Mucosa of gallbladder (tissue), 1 donor: ENCODE measurements at regions not wholly inside any gene's neighbourhood (a gene's known extent, or its start where the extent isn't known, plus 50 kb on each side); places are given as distances from the start of the nearest gene placed in this dataset.

Experiments
- DNase-seq: peaks from one replicate; pipeline ENCODE4 v3.0.0-alpha.2; 2020; ENCODE audit warnings: low spot score
- donor health status: DM: no; HTN: no; CAD: no.

GRCh38 chr5:88144219-88145001, 124.2 kb downstream of the TMEM161B start:
- no peak for DNase-seq

DNA sequence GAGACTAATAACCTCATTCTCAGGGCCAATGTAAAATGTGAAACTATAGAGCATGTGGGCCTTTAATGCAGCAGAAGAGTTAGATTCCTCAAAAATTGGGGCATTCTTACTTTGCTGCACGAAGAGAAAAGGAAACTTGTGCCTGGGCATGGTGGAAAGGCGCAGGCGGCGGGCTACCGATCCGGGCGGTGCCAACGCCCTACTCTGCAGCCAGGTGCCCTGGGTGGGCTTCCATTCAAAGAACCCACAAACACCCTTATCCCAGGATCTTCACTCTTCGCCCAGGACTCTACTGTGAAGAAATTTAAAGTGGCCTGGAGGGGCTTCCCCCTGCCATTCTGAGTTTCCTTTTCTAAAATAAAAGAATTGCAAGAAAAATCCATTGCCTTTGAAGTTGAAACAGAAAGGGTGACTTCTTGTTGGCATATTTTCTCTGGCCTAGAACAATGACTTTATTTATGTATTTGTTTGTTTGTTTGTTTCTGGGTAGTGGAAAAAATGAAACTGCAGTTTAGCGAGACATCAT, 124.9 kb downstream of the TMEM161B start:
- DNase-seq: no peak

GRCh38 chr5:88142886-88143692, 125.6 kb downstream of the TMEM161B start:
- DNase-seq: no peak

DNA sequence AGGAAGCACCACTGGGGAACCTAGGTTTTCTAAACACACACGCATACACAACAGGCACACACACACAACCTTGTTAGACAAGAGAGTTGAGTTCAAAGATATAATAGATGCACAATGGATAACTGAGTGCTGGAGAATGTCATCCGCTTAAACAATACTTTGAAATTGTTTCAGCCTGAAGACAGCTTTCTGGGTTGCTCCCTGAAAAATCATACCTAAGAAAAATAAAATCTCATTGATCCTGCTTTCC, 126.1 kb downstream of the TMEM161B start:
- no peak for DNase-seq

DNA sequence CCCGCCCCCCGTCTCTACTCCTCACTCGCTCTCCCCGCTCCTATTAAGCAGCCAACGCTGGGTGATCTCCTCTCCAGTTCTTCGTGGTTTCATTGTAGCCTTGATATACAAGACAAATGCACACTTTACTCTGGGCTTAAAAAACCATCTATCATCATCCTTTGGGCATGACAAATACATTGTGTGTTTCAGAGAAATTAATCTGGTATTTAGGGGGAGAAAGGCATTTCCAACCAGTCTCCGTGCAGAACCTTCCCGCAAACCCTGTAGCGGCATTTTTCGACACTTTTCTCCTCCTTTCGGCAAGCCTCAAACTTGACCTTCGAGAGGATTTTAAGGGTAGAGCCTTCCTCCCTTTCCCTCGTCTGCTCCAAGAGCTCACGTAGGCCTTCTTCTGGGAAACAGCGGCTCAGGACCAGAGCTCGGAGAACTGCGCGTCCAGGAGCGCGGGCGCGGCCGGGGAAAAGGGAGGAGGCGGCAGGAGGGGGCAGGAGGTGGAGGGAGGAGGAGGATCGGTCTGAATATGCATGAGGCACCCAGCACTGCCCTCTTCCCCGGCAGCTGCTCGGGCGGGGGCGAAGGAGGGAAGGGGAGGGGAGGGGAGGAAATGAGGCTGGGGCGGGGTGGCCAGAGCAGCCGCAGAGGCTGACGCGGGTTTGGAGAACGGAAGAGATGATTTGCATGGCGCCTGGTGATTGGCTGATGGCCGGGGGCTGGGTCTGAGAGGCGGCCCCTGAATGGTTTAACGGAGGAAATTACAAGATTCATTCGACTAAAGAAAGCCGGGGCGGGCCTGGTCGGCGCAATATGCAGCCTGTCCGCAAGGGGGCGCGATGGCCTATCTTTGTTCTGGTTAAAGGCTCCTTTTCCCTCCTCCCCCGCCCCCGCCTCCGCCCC, 127.5 kb downstream of the TMEM161B start:
- DNase-seq: peak; percentile 93

GRCh38 chr5:88140396-88140855, 128.2 kb downstream of the TMEM161B start:
- no peak for DNase-seq

DNA sequence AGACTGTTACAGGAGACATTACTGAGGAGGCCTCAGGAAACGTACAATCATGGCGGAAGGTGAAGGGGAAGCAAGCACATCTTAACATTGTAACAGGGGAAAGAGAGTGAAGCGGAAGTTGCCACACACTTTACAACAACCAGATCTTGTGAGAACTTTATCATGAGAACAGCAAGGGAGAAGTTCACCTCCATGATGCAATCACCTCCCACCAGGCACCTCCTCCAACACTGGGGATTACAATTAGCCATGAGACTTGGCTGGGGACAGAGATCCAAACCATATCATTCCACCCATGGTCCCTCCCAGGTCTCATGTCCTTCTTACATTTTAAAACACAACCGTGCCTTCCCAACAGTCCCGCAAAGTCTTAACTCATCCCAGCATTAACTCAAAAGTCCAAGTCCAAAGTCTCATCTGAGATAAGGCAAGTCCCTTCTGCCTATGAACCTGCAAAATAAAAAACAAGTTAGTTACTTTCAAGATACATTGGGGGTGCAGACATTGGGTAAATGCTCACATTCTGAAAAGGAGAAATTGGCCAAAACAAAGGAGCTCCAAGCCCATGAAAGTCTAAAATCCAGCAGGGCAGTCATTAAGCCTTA, 138.3 kb downstream of the TMEM161B start:
- DNase-seq: no peak

GRCh38 chr5:88128813-88129212, 139.8 kb downstream of the TMEM161B start:
- DNase-seq: no peak

DNA sequence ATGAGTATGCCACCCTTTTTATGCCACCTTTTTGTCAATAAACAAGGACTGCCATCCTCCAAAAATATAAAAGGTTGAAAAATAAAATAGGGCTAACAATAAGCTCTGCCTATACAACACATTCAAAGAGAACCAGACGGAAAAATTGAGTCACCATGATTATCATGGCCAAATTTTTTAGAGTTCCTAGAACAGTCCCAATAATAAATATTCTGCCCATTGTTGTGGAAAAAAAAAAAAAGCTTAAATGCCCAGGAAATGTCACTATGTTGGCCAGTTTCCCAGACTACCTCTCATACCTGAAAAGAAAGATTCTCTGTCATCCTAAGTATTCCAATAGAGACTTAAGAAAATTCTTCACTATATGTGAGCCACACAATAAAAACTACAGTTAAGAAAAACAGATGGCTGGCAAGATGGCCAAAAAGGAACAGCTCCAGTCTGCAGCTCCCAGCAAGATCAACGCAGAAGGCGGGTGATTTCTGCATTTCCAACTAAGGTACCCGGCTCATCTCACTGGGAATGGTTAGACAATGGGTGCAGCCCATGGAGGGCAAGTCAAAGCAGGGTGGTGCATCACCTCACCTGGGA, 149.0 kb downstream of the TMEM161B start:
- no peak for DNase-seq

- DNase-seq: no peak
These were observed 150.5 kb downstream of the TMEM161B start for GRCh38 chr5:88118179-88118578.

- no peak for DNase-seq
These were observed 151.1 kb downstream of the TMEM161B start for GRCh38 chr5:88117546-88117945.

DNA sequence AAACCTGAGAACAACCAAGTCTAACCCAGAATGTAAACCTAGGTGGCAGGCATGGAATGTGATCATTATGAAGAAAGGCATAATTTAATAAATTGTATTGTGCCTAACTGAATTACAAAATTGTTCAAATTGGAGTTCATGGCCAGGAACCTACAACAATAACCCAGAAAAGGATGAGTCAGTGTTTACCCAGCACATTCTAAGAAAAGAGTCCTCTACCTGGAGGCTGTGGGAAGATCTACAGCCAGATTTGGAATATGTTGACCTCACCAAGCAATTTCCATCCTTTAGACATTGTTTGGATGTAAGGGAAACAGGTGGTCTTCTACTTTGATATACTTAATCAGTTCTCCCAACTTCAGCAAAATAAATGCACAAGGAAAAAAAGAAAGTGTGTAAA, 152.2 kb downstream of the TMEM161B start:
- no peak for DNase-seq

DNA sequence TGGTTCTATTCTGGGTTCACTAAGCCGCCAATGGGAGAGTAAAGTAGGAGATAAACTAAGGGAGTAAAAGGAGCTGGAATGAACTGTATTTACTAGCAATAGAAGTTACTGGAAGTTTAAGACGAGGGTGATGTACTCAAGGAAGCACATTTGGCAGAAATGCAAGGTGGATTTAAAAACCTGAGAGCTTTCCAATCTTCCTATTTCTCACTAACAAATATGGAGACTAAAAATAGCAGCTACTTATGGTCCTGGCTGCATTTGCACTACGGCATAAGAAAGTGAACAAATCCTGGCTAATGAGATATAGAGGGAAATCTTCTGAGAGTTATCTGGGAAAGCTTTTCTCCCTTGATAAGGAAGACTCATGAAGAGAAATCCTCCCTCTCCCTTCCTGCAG, 153.4 kb downstream of the TMEM161B start:
- DNase-seq: no peak

GRCh38 chr5:88113429-88113828, 155.2 kb downstream of the TMEM161B start:
- DNase-seq: no peak

GRCh38 chr5:88109818-88110217, 158.8 kb downstream of the TMEM161B start:
- no peak for DNase-seq

DNA sequence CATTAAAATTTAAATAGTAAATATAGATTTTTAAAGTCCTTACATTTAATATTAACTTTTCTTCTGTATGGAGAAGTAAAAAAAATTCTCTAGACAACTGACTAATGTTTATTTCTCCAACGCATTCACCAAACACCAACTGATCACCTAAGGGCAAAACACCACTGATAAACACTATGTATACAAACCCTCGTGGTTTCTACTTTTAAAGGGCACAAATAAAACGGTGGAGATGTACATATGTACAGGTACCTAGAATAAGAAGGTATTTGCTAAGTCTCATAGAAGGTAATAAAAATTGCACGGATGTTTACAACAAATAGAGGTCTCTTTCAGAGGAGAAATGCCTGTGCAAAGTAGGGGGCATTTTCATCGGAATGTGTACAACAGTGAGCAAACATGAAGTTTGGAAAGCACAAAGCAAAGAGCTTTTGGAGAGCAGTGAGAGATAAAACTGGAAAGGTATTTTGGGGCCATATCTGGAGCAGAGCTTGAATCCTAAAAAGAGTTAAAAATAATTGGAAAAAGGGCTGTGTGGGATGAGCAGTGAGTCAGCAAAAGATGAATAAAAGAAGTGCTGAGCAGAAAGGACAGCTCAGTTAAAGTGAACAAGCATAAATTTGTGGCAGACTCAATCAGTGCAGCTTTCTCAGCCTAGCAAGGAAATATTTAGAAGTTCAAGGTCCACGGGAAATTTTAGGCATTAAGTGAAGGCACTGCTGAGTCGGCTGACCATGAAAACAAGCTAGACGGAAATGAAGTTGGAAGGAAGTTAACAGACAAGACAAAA, 160.0 kb downstream of the TMEM161B start:
- DNase-seq: no peak

DNA sequence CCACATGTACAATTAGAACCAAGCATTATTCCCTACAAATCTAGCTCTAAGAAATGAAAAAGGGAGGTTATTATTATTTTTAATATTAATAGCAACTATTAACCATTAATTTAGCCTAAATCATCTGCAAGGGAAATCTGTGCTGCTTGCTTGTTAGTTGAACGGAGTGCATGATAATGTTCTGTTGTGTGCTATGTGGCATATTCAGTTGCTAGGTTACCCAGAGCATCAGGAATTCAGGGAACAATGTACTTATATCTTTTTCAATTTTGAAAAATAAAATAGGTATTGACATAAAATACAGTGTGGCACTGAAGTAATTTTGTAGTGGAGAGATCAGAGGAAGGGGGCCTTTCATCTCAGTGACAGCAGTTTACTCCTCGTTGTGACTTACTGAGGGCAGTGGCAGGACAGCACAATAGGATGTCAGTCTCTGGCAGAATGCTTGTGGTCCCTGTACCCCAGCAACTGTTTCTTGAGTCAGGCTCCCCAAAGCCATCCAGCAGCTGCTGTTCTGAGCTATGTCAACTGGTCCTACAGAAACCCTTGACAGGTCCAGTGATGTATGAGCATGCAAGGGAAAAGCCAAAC, 173.6 kb downstream of the TMEM161B start:
- no peak for DNase-seq

DNA sequence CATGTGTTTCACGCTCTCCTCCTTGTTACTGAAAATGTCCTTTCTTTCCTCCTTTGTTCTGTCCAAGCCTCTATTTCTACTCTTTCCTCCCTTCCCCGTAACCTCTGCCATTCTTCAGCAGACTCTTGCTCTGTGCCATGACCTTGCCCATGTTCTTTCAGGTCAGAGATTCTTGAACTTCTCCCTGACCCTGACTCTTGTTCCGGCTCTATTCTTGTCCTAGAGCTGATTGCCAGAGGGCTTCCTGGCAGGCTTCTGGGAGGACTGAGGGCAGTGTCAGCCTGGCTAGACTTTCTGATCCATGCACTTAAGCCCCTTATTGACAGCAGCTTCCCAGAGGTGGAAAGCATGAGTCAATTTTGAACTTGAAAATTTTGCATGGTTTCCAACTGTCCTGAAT, 174.2 kb downstream of the TMEM161B start:
- no peak for DNase-seq

DNA sequence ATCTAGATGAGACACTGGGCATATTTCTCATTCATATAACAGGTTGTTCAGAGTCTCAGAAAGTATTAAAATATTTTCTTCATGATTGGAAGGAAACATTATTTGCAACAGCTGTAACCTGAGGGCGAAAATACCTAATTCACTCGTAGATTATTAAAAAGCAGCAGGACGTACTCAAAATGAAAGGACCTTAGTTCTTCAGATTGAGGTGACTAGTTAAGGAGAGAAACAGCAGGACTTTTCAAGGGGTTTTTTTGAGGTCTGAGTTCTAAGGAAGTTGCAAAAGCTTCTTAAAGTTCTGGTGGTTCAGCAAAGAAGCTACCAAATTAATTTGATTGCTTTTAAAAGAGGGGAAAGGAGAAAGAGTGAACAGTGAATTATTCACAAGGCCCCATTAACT, 174.9 kb downstream of the TMEM161B start:
- DNase-seq: no peak

- no peak for DNase-seq
These were observed 175.6 kb downstream of the TMEM161B start for GRCh38 chr5:88092958-88093605.
